Adrenal gland (tissue), 9 donors: ENCODE measurements at regions not wholly inside any gene's neighbourhood (a gene's known extent, or its start where the extent isn't known, plus 50 kb on each side); places are given as distances from the start of the nearest gene placed in this dataset.

ENCODE experiments used
- DNase-seq, 7 donors: peaks; one replicate each; pipeline ENCODE4 v3.0.0-alpha.2; 2019 to 2020
- H3K27ac ChIP-seq, 5 donors: fragments of 200-600 bp; sonication (generic) in 4 of 5; 1 replicate in 3 of 5; 2 replicates in 2 of 5; pipeline versions ENCODE4 v1.5.1 to v1.8.0; 2016 to 2020; ENCODE audit warnings: mild to moderate bottlenecking in 1 of 5
- H3K27me3 ChIP-seq: fragments of 200-600 bp; 2 replicates; pipeline ENCODE4 v1.8.0; 2021
- H3K36me3 ChIP-seq, 2 donors: fragments of 200-600 bp; replicated peaks in 1 of 2; 1 replicate in 1 of 2; 2 replicates in 1 of 2; pipeline versions ENCODE4 v1.5.1 to v1.8.0; 2018 to 2022
- H3K4me1 ChIP-seq, 2 donors: fragments of 200-600 bp; replicated peaks in 1 of 2; 1 replicate in 1 of 2; 2 replicates in 1 of 2; pipeline versions ENCODE4 v1.5.1 to v1.8.0; 2018 to 2021
- H3K4me3 ChIP-seq, 4 donors: fragments of 200-600 bp; sonication (generic) in 3 of 4; one replicate each; pipeline ENCODE4 v1.5.1; 2016 to 2018
- H3K9me3 ChIP-seq, 3 donors: fragments of 200-600 bp; sonication (generic) in 1 of 3; replicated peaks in 1 of 3; 1 replicate in 2 of 3; 2 replicates in 1 of 3; pipeline versions ENCODE4 v1.5.1 to v1.8.0; 2016 to 2021
- POLR2A ChIP-seq, 2 donors: fragments of 450-650 bp; IDR thresholded peaks; one replicate each; pipeline ENCODE4 v1.6.1; 2017; ENCODE audit warnings: antibody characterized with exemption in 2 of 2, mild to moderate bottlenecking in 2 of 2, moderate library complexity in 1 of 2
- WGBS, 4 donors: extraction: QIAGEN DNeasy Blood & Tissue Kit in 2 of 4; methylation state at CpG; one replicate each; pipeline versions ENCODE4 v1.1.5 to v1.1.7; 2013 to 2017; 5-methylcytosine and 5-hydroxymethylcytosine counted together
- intact Hi-C, 2 donors: fragments of 100-400 bp; cut with DNase I; formaldehyde crosslinking; loops; one replicate each; pipeline versions ENCODE4 v1.14.1 to v1.15.0; 2022 to 2023
- TF ChIP-seq, protein P1 (sequence below), 6 experiments: fragments of 450-650 bp in 4 of 6; fragments of 200-600 bp in 2 of 6; sonication (generic) in 1 of 6; IDR thresholded peaks; 1 replicate in 5 of 6; 2 replicates in 1 of 6; pipeline versions ENCODE4 v1.5.1 to v1.8.0; 2016 to 2021; ENCODE audit warnings: antibody characterized with exemption in 6 of 6, mild to moderate bottlenecking in 2 of 6, moderate library complexity in 1 of 6
- donor health status: healthy with polysubstance abuse.
- donor health status: Bipolar disorder and iron deficiency.
- donor health status: DM: yes; HTN: yes; CAD: no.
- donor health status: DM: no; HTN: no; CAD: no.
- donor health status: DM: no; HTN: no; CAD: no.

DNA sequence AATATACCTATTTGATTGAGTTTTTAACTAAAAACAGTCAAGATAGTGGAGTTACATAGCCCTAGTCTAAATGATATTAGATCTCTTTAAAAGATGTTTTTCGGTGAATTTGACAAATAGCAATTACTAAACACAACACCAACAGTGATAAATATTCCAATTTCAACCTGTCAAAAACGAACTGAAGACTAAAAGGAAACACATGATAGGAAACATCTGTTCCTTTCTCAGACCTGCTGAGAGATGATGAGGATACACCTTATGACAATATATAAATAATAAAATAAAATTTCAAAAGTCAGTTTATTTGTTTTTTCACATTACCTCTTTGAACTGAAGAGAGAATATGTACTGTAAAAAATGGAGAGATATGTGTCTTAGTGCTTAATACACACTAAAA is 232.7 kb downstream of the RASSF9 start:
- WGBS, 4 donors = 50 to 54% (median 50%) methylated on average over 2 of the region's 2 CpGs
- DNase-seq = no peak
- Histone ChIP-seq H3K36me3 (no peaks in the 10 kb centered on the region), H3K27ac (no peak overlapping the region), H3K4me1 (no peaks in the 10 kb centered on the region), H3K4me3 (no peak overlapping the region), H3K27me3 (no peaks in the 10 kb centered on the region), H3K9me3 (no peaks in the 10 kb centered on the region)
- intact Hi-C loops = no loop called here
- TF ChIP-seq, protein P1, sequence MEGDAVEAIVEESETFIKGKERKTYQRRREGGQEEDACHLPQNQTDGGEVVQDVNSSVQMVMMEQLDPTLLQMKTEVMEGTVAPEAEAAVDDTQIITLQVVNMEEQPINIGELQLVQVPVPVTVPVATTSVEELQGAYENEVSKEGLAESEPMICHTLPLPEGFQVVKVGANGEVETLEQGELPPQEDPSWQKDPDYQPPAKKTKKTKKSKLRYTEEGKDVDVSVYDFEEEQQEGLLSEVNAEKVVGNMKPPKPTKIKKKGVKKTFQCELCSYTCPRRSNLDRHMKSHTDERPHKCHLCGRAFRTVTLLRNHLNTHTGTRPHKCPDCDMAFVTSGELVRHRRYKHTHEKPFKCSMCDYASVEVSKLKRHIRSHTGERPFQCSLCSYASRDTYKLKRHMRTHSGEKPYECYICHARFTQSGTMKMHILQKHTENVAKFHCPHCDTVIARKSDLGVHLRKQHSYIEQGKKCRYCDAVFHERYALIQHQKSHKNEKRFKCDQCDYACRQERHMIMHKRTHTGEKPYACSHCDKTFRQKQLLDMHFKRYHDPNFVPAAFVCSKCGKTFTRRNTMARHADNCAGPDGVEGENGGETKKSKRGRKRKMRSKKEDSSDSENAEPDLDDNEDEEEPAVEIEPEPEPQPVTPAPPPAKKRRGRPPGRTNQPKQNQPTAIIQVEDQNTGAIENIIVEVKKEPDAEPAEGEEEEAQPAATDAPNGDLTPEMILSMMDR (IDR thresholded peaks at IDR 0.05) = no peak
- no peak for TF ChIP-seq POLR2A (IDR thresholded peaks at IDR 0.05)

DNA sequence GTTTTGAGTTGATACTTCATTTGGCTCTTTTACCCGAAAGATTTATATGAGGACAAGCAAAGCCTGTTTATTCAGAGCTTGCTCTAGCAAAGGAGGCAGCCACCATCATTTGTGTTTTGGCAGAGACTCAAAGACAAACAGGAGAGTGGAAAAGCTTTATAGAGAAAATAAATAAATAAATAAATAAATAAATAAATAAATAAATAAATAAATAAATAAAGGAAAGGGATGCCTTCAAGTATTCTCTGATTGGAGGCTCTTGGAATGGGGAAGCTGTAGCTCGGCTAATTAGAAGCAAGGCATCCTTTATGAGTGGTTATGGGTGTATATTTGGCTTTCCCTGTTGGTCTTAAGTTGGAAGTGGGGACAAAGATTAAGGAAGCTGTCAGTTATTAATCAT is 229.8 kb downstream of the RASSF9 start:
- 86 to 96% (median 92%) methylated on average over 2 of the region's 2 CpGs for WGBS, 4 donors
- H3K27ac ChIP-seq = no peak overlapping the region
- intact Hi-C loops = no loop called here
- no peak overlapping the region for H3K4me3 ChIP-seq
- H3K9me3 ChIP-seq = no peaks in the 10 kb centered on the region
- TF ChIP-seq, protein P1 (IDR thresholded peaks at IDR 0.05) = no peak
- no peak for TF ChIP-seq POLR2A (IDR thresholded peaks at IDR 0.05)
- no peak for DNase-seq
- no peaks in the 10 kb centered on the region for H3K27me3 ChIP-seq
- H3K4me1 ChIP-seq = no peaks in the 10 kb centered on the region
- H3K36me3 ChIP-seq = no peaks in the 10 kb centered on the region

DNA sequence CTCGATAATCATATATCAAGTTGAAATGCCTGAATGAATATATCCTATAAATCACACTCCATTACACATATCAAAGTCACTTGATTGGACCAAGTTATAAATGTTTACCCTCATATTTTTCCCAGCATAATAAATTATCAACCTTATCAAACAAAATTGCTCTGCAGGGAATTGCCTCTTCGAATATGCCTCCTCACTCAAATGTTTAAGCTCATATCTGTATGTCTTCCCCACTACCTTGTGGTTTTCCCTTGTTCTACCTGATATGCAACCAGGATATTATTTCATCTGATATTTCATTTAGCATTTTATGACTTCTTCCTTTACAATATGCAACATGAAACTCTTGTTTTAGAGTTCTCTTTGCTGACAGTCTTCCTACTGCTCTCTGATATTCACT is 226.4 kb downstream of the RASSF9 start:
- no peaks in the 10 kb centered on the region for H3K4me1 ChIP-seq
- 58 to 80% (median 72%) methylated on average over 2 of the region's 2 CpGs for WGBS, 4 donors
- no peaks in the 10 kb centered on the region for H3K27me3 ChIP-seq
- H3K36me3 ChIP-seq = no peaks in the 10 kb centered on the region
- TF ChIP-seq, protein P1 (IDR thresholded peaks at IDR 0.05) = no peak
- no peak for TF ChIP-seq POLR2A (IDR thresholded peaks at IDR 0.05)
- no peaks in the 10 kb centered on the region for H3K9me3 ChIP-seq
- H3K27ac ChIP-seq = no peak overlapping the region
- H3K4me3 ChIP-seq = no peak overlapping the region
- DNase-seq = no peak
- intact Hi-C loops = no loop called here

DNA sequence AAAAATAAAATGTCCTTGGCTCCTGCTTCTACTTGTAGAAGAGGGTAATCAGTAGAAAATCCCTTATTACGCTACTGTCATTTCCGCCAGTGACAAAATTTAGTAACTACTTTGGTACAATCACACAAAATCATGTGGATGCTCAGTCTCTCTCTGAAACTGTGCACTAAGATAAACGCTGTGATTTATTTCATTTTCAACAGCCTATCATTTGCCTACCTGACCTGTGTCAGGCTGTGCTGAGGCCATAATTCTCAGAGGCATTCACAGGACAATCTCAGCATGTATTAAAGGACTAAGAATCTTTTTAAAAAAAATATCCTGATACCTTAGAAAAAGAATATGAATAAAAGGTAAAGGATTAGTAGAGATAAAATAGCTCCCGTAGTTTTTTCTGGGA is 226.0 kb downstream of the RASSF9 start:
- H3K9me3 ChIP-seq = no peaks in the 10 kb centered on the region
- H3K4me1 ChIP-seq = no peaks in the 10 kb centered on the region
- no peaks in the 10 kb centered on the region for H3K27me3 ChIP-seq
- intact Hi-C loops = no loop called here
- H3K27ac ChIP-seq = no peak overlapping the region
- 76 to 82% (median 79%) methylated on average over 4 of the region's 4 CpGs for WGBS, 4 donors
- no peaks in the 10 kb centered on the region for H3K36me3 ChIP-seq
- H3K4me3 ChIP-seq = no peak overlapping the region
- DNase-seq = no peak
- no peak for TF ChIP-seq POLR2A (IDR thresholded peaks at IDR 0.05)
- TF ChIP-seq, protein P1 (IDR thresholded peaks at IDR 0.05) = no peak
